ENCODE measurements at regions not wholly inside any gene's neighbourhood (a gene's known extent, or its start where the extent isn't known, plus 50 kb on each side); places are given as distances from the start of the nearest gene placed in this dataset.

- TF ChIP-seq CTCF (IDR thresholded peaks at IDR 0.05), result no peak
- TF ChIP-seq EP300 (IDR thresholded peaks at IDR 0.05), result no peak
- TF ChIP-seq POLR2A (IDR thresholded peaks at IDR 0.05; ENCODE audit: low read depth), result no peak
- no peak for TF ChIP-seq POLR2AphosphoS5 (IDR thresholded peaks at IDR 0.05)
Measured at GRCh38 chr3:72113564-72113963, 328.6 kb upstream of the PROK2 start.

All from esophagus muscularis mucosa (tissue), 4 donors.